Thymus (tissue), 11 donors: ENCODE measurements at regions not wholly inside any gene's neighbourhood (a gene's known extent, or its start where the extent isn't known, plus 50 kb on each side); places are given as distances from the start of the nearest gene placed in this dataset.

ENCODE experiments used
- DNase-seq, 9 donors: peaks; one replicate each; pipeline ENCODE4 v3.0.0-alpha.2; 2013; ENCODE audit warnings: low spot score in 9 of 9, low read depth in 6 of 9, missing footprints in 1 of 9
- H3K27ac ChIP-seq, 2 donors: one replicate each; pipeline ENCODE4 v1.5.1; 2013; ENCODE audit warnings: control low read depth in 1 of 2, low read depth in 1 of 2, low read length in 1 of 2, mild to moderate bottlenecking in 1 of 2, moderate library complexity in 1 of 2
- H3K27me3 ChIP-seq, 2 donors: one replicate each; pipeline ENCODE4 v1.5.1; 2013; ENCODE audit warnings: low read length in 1 of 2; ENCODE audit not compliant: control insufficient read depth in 2 of 2, insufficient read depth in 1 of 2
- H3K36me3 ChIP-seq, 2 donors: one replicate each; pipeline ENCODE4 v1.5.1; 2013; ENCODE audit warnings: low read length in 1 of 2, mild to moderate bottlenecking in 1 of 2, moderate library complexity in 1 of 2; ENCODE audit not compliant: control insufficient read depth in 2 of 2, insufficient read depth in 2 of 2
- H3K4me1 ChIP-seq, 2 donors: one replicate each; pipeline ENCODE4 v1.5.1; 2013; ENCODE audit warnings: low read length in 2 of 2; ENCODE audit not compliant: control insufficient read depth in 2 of 2, insufficient read depth in 2 of 2
- H3K4me3 ChIP-seq, 2 donors: one replicate each; pipeline ENCODE4 v1.5.1; 2013; ENCODE audit warnings: low read length in 2 of 2, control low read depth in 1 of 2, mild to moderate bottlenecking in 1 of 2
- H3K9me3 ChIP-seq, 2 donors: one replicate each; pipeline ENCODE4 v1.5.1; 2013; ENCODE audit warnings: low read length in 1 of 2, mild to moderate bottlenecking in 1 of 2; ENCODE audit not compliant: control insufficient read depth in 2 of 2, insufficient read depth in 1 of 2
- WGBS: extraction: QIAGEN DNeasy Blood & Tissue Kit; methylation state at CpG from one replicate; pipeline ENCODE4 v1.1.7; 2013; 5-methylcytosine and 5-hydroxymethylcytosine counted together
- donor health status: healthy.

DNA sequence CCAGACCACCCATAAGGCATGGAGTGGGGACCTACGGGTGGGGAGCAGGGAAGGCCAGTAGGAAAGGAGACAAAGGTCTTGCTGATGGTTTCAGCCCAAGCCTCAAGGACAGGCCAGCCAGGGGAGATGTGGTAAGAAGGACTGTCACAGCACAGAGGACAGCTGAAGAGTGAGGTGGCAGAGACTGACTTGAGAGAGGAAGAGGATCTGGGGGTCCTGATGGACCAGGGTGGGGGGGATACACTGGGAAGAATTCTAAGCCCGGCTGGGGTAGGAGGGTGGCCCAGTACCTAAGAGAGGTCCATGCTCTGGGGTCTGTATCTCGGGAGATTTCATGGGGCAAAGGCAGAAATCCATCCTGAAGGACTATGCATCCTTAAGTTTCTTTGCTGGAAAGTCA, 66.1 kb upstream of the THY1 start:
- Histone ChIP-seq H3K4me3 (no peak overlapping the region), H3K9me3 (no peaks in the 10 kb centered on the region), H3K4me1 (no peaks in the 10 kb centered on the region), H3K36me3 (no peaks in the 10 kb centered on the region), H3K27ac (no peak overlapping the region), H3K27me3 (peaks cover 0 to 2% of the 10 kb centered on the region in 2 donors)
- no peak for DNase-seq
- 94% methylated on average over 3 of the region's 3 CpGs for WGBS

DNA sequence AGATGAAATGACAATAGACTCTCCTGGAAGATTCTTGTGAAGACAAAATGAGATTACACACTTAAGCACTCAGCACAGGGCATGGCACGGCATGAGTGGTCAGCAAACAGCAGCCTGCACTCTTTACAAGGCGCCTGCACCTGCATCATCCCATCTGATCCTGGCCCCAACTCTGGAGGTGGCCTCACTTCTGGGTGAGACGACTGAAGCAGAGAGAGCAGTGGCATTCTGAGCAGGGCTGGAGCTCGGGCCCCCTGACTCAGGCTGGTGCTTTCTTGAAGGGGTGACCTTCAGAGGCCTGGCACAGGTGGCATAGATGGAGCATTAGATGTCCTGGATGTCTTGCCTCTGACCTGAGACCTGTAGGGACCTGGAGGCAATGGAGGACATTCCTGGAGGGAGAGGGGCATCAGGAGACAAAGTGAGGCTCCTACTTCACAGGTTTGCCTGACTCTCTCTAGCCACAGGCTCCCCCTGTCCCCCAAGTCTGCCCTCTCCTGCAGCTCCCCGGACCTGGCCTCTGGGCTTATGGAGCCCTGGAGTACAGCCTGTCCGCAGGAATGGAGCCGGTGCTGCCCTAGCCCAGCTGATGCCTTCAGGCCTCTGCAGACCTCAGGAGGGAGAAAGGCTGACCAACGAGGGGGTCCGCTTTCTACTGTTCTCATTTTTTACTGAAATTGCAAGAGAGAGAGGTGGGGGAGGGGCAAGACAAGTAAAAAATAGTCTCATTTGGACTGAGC, 65.5 kb upstream of the THY1 start:
- H3K4me1 ChIP-seq, result no peaks in the 10 kb centered on the region
- H3K9me3 ChIP-seq, result no peaks in the 10 kb centered on the region
- H3K36me3 ChIP-seq, result no peaks in the 10 kb centered on the region
- H3K4me3 ChIP-seq, result no peak overlapping the region
- H3K27me3 ChIP-seq, result peaks cover 0 to 2% of the 10 kb centered on the region in 2 donors
- WGBS, result 90% methylated on average over 9 of the region's 9 CpGs
- DNase-seq, result no peak
- no peak overlapping the region for H3K27ac ChIP-seq

DNA sequence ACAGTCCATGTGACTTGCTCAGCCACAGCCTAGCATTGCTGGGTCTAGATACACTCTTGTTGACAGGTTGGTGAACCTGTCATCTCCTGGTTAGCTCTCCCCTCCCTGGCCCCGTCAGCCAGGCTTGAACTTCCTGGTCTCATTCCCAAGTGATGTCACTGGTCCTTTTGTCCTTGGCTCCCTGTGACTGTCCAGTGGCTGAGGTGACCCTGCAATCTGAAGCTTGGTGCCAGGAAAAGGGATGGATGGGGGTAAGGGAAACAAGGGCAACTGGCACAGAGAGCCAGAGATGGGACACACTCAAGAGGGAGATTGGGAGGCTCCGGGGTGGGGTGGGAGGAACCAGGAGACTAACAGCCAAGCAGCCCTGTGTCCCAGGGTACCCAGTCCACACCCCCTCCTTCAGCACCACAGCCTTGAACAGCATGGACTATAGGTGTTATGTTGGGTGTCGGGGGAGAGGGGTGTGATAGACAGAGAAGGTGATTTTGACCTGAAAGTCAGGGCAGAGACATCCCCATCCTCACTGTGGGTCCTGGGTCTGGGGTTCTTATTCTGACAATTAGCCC, 63.8 kb upstream of the THY1 start:
- no peak overlapping the region for H3K4me3 ChIP-seq
- H3K36me3 ChIP-seq, result no peaks in the 10 kb centered on the region
- peaks cover 2 to 3% of the 10 kb centered on the region in 2 donors for H3K27me3 ChIP-seq
- H3K4me1 ChIP-seq, result no peaks in the 10 kb centered on the region
- H3K9me3 ChIP-seq, result no peaks in the 10 kb centered on the region
- 82% methylated on average over 3 of the region's 3 CpGs for WGBS
- no peak for DNase-seq
- no peak overlapping the region for H3K27ac ChIP-seq

DNA sequence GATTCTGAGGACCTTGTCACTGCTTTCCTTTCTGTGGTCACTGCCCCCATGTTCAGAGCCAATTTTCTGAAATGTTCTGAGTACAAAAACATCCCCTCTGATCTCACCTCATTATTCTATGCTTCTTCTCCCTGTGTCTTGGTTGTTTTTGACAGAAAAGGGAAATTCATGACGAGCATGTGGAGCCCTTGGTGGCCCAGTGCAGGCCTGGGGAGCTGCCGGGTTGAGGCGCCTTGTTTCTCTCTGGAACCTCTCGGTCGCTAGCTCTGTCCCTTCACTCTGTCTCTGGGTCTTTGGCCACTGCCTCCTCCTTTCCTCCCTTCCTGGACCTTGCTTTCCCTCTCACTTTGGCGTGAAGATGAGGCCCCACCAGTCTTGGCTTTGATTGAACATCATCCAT, 63.0 kb upstream of the THY1 start:
- DNase-seq, result no peak
- 84% methylated on average over 5 of the region's 6 CpGs for WGBS
- no peaks in the 10 kb centered on the region for H3K4me1 ChIP-seq
- no peak overlapping the region for H3K27ac ChIP-seq
- no peaks in the 10 kb centered on the region for H3K36me3 ChIP-seq
- no peak overlapping the region for H3K4me3 ChIP-seq
- H3K9me3 ChIP-seq, result no peaks in the 10 kb centered on the region
- H3K27me3 ChIP-seq, result peaks cover 2 to 9% of the 10 kb centered on the region in 2 donors

DNA sequence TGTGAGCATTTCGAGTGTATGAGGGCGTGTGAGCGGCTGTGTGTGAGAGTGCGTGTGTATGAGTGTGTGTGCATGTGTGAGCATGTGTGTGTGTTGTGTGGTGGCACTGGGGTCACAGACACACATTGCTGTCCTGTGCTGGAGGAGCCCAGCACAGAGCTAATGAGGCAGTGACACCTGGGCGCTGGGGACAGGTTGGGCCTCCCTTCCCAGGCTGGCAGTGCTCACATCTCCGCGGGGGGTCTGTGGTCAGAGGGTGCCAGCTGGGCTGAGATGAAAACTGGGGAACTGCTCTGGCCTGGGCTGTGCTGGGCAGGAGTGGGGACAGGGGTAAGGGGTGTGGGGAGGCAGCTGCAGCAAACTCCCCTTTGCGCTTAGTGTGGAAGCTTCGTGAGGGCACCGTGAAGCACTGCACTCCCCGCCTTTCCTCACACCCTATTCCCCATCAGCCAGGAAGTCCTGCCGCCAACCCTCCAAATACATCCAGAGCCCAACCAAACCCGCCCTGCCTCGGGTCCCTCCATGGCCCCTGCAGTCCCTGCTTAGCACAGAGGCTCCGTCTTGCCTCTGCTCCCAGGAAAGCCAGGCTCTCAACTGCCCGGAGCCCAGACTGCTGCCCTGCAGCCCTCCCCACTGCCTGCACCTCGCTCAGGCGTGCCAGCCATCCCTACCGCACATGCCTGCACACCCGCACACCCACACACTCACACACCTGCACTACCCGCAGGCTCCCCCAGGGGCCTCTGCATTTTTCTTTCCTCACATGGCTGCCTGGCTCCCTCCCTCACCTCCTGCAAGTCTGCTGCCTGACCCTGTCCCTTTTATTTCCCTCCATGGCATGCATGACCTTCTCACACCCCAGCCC, 62.0 kb upstream of the THY1 start:
- no peak for DNase-seq
- H3K4me3 ChIP-seq, result no peak overlapping the region
- no peaks in the 10 kb centered on the region for H3K4me1 ChIP-seq
- no peaks in the 10 kb centered on the region for H3K36me3 ChIP-seq
- H3K9me3 ChIP-seq, result no peaks in the 10 kb centered on the region
- H3K27me3 ChIP-seq, result peaks cover 7 to 11% of the 10 kb centered on the region in 2 donors
- 92% methylated on average over 21 of the region's 21 CpGs for WGBS
- H3K27ac ChIP-seq, result no peak overlapping the region

DNA sequence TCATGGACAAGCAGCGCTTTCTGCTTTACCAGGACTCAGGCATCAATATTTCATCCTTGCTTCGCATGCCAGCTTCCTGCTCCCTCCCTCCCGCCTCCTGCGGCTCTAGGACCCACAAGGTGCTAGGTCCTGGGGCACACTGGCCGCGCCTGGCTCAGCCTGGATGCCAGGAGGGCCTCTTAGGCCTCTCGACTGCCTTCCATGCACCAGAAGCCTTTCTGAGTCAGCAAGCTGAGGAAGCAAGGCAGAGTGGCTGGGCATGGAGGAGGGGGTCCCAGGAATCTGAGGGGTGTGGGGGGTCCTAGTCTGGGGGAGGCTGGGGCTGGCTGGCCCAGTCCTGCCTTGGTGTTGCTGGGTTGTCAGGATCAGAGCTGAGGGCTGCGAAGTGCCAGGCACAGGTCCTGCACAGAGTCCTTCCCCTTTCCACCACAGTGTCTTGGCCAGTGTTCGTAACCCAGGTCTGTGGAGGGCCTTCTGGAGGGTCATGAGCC, 61.0 kb upstream of the THY1 start:
- Histone ChIP-seq H3K4me3 (no peak overlapping the region), H3K27ac (no peak overlapping the region), H3K4me1 (no peaks in the 10 kb centered on the region), H3K27me3 (peaks cover 7 to 11% of the 10 kb centered on the region in 2 donors), H3K36me3 (no peaks in the 10 kb centered on the region), H3K9me3 (no peaks in the 10 kb centered on the region)
- 94% methylated on average over 9 of the region's 9 CpGs for WGBS
- no peak for DNase-seq

DNA sequence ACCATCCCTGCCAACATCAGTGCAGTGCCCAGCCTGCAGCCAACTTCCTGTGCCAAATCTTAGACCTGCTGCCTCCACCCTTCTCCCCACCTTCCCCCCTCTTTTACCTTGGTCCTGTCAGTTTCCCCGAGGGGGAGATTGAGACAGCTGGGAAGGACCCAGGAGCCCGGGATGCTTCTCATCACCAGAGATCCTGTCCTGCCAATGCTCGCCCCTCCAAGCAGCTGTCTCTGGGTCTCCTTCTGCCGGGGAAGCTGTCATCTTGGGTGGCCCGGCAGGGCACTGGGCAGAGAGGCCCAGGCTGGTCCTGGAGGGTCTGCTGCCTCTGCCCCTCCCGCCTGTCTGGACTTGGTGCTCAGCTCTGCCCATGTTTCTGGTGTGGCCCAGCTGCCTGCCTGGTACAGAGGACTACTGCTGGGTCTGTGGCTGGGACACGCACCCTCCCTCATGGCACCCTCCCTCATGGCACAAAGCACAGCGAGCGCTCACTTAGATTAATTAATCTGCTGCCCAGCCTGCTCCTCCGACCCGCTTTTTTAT, 60.4 kb upstream of the THY1 start:
- WGBS, result 97% methylated on average over 11 of the region's 11 CpGs
- Histone ChIP-seq H3K4me1 (no peaks in the 10 kb centered on the region), H3K36me3 (no peaks in the 10 kb centered on the region)

DNA sequence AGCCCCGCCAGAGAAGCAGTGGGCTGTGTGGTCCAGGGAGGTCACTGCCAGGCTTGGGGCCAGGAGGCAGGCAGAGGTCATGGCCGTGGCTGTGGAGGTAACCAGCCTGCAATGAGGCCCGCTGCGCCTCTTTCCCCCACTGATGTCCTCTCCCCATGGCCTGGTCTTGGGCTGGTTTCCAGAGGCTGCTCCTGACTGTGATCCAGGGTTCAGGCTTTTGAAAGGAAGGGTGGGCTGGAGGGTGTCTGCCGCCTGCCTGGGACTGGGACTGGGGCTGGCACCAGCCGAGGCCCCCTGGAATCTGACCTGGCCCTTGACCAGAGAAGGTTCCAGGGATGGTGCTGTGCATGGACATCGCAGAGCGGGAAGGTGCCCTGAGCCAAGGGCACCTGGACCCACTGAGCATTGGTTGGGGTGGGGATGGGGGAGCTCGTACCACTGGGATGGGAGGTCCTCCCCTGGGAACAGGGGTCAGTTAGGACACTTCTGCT, 59.6 kb upstream of the THY1 start:
- Histone ChIP-seq H3K4me3 (no peak overlapping the region), H3K27ac (no peak overlapping the region), H3K4me1 (no peaks in the 10 kb centered on the region), H3K36me3 (no peaks in the 10 kb centered on the region), H3K9me3 (no peaks in the 10 kb centered on the region), H3K27me3 (peaks cover 7 to 11% of the 10 kb centered on the region in 2 donors)
- 88% methylated on average over 9 of the region's 9 CpGs for WGBS
- DNase-seq, result no peak

More for the DNA sequence above, 60.4 kb upstream of the THY1 start:
- H3K27ac ChIP-seq, result no peak overlapping the region
- no peak overlapping the region for H3K4me3 ChIP-seq
- no peak for DNase-seq
- H3K9me3 ChIP-seq, result no peaks in the 10 kb centered on the region
- peaks cover 7 to 11% of the 10 kb centered on the region in 2 donors for H3K27me3 ChIP-seq
